ENCODE measurements at regions not wholly inside any gene's neighbourhood (a gene's known extent, or its start where the extent isn't known, plus 50 kb on each side); places are given as distances from the start of the nearest gene placed in this dataset.

GRCh38 chrX:479273-479981 is 92.7 kb upstream of the PPP2R3B start:
- WGBS (ENCODE audit: insufficient coverage): 90% methylated on average over 17 of the region's 20 CpGs
- H3K27ac Mint-ChIP-seq: no peak overlapping the region
- Histone ChIP-seq H3K4me3 (ENCODE audit: low read length) (no peak overlapping the region), H3K27me3 (ENCODE audit: control insufficient read depth, insufficient read depth, low read length) (no peaks in the 10 kb centered on the region), H3K4me1 (ENCODE audit: control insufficient read depth, insufficient read depth, low read length) (no peaks in the 10 kb centered on the region), H3K36me3 (ENCODE audit: control insufficient read depth, insufficient read depth, low read length) (no peaks in the 10 kb centered on the region), H3K9me3 (ENCODE audit: control insufficient read depth, insufficient read depth, low read length) (peaks cover 12% of the 10 kb centered on the region), H3K27ac (ENCODE audit: low read length) (no peak overlapping the region)
- intact Hi-C loops (cut with micrococcal nuclease): no loop called here
- DNase-seq (no peak), ATAC-seq (no peak)
- TF ChIP-seq CTCF (IDR thresholded peaks at IDR 0.05): no peak
- peaks cover 4 to 10% of the 10 kb centered on the region in 2 donors for H3K9me3 Mint-ChIP-seq
- H3K36me3 Mint-ChIP-seq: no peaks in the 10 kb centered on the region
- H3K27me3 Mint-ChIP-seq (ENCODE audit: low read depth in 2 of 2): no peaks in the 10 kb centered on the region
- H3K4me1 Mint-ChIP-seq: no peaks in the 10 kb centered on the region
- H3K4me3 Mint-ChIP-seq: no peak overlapping the region

- Mint-ChIP-seq H3K36me3 (no peaks in the 10 kb centered on the region), H3K4me3 (no peak overlapping the region), H3K27ac (no peak overlapping the region), H3K4me1 (no peaks in the 10 kb centered on the region), H3K9me3 (peaks cover 4 to 5% of the 10 kb centered on the region in 2 donors), H3K27me3 (ENCODE audit: low read depth in 2 of 2) (no peaks in the 10 kb centered on the region)
- H3K4me1 ChIP-seq (ENCODE audit: control insufficient read depth, insufficient read depth, low read length): no peaks in the 10 kb centered on the region
- intact Hi-C loops (cut with micrococcal nuclease): no loop called here
- WGBS (ENCODE audit: insufficient coverage): 96% methylated on average over 7 of the region's 7 CpGs
- no peak for DNase-seq
- peaks cover 15% of the 10 kb centered on the region for H3K9me3 ChIP-seq (ENCODE audit: control insufficient read depth, insufficient read depth, low read length)
- H3K36me3 ChIP-seq (ENCODE audit: control insufficient read depth, insufficient read depth, low read length): no peaks in the 10 kb centered on the region
- no peak for ATAC-seq
- no peak overlapping the region for H3K27ac ChIP-seq (ENCODE audit: low read length)
- no peak overlapping the region for H3K4me3 ChIP-seq (ENCODE audit: low read length)
- no peak for TF ChIP-seq CTCF (IDR thresholded peaks at IDR 0.05)
- no peaks in the 10 kb centered on the region for H3K27me3 ChIP-seq (ENCODE audit: control insufficient read depth, insufficient read depth, low read length)
Measured at GRCh38 chrX:480861-481417, 94.2 kb upstream of the PPP2R3B start.

- 80% methylated on average over 13 of the region's 13 CpGs for WGBS (ENCODE audit: insufficient coverage)
Measured at GRCh38 chrX:482192-482701, 95.5 kb upstream of the PPP2R3B start.

More at GRCh38 chrX:482192-482701, 95.5 kb upstream of the PPP2R3B start:
- Mint-ChIP-seq H3K27ac (no peak overlapping the region), H3K4me1 (no peaks in the 10 kb centered on the region), H3K4me3 (no peak overlapping the region), H3K9me3 (peaks cover 4 to 5% of the 10 kb centered on the region in 2 donors), H3K36me3 (no peaks in the 10 kb centered on the region), H3K27me3 (ENCODE audit: low read depth in 2 of 2) (no peaks in the 10 kb centered on the region)
- no peak overlapping the region for H3K4me3 ChIP-seq (ENCODE audit: low read length)
- no peaks in the 10 kb centered on the region for H3K4me1 ChIP-seq (ENCODE audit: control insufficient read depth, insufficient read depth, low read length)
- H3K27me3 ChIP-seq (ENCODE audit: control insufficient read depth, insufficient read depth, low read length): no peaks in the 10 kb centered on the region
- H3K9me3 ChIP-seq (ENCODE audit: control insufficient read depth, insufficient read depth, low read length): peaks cover 15% of the 10 kb centered on the region
- intact Hi-C loops (cut with micrococcal nuclease): no loop called here
- H3K27ac ChIP-seq (ENCODE audit: low read length): no peak overlapping the region
- no peaks in the 10 kb centered on the region for H3K36me3 ChIP-seq (ENCODE audit: control insufficient read depth, insufficient read depth, low read length)
- TF ChIP-seq CTCF (IDR thresholded peaks at IDR 0.05): no peak
- DNase-seq: no peak
- no peak for ATAC-seq
